ENCODE measurements at regions not wholly inside any gene's neighbourhood (a gene's known extent, or its start where the extent isn't known, plus 50 kb on each side); places are given as distances from the start of the nearest gene placed in this dataset.

DNA sequence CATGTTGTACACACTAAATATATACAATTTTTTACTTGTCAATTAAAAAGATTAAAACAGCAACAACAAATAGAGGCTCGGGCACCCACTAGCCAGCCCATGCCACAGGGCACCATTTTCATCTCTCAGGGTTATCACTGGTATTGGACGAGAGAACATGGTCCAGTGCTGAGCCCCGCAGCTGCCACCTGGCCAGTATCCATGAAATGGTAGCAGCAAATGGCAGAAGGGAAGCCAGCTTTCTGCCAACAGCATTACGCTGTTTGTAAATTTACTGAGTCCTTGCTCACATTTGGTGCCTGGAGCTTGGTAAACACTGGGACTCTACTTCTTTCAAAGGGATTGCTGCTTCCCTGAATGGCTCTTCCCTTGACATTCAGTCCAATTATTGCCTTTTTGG, 87.9 kb upstream of the WASF3 start:
- TF ChIP-seq, protein P1, sequence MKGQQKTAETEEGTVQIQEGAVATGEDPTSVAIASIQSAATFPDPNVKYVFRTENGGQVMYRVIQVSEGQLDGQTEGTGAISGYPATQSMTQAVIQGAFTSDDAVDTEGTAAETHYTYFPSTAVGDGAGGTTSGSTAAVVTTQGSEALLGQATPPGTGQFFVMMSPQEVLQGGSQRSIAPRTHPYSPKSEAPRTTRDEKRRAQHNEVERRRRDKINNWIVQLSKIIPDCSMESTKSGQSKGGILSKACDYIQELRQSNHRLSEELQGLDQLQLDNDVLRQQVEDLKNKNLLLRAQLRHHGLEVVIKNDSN (IDR thresholded peaks at IDR 0.05), result no peak
- TF ChIP-seq YY1 (IDR thresholded peaks at IDR 0.05; ENCODE audit: low read depth) (no peak), TAF1 (IDR thresholded peaks at IDR 0.05; ENCODE audit: low read depth) (no peak), NFIC (IDR thresholded peaks at IDR 0.05) (no peak), TEAD4 (IDR thresholded peaks at IDR 0.05) (no peak), EGR1 (IDR thresholded peaks at IDR 0.05) (no peak), CREB1 (IDR thresholded peaks at IDR 0.05; ENCODE audit: low read depth) (no peak)

GRCh38 chr13:26471807-26472206, 85.7 kb upstream of the WASF3 start:
- TF ChIP-seq CREB1 (IDR thresholded peaks at IDR 0.05; ENCODE audit: low read depth) (no peak), TCF12 (IDR thresholded peaks at IDR 0.05; ENCODE audit: low read depth) (no peak), NFIC (IDR thresholded peaks at IDR 0.05) (no peak), REST (IDR thresholded peaks at IDR 0.05; ENCODE audit: low read depth) (no peak), TAF1 (IDR thresholded peaks at IDR 0.05; ENCODE audit: low read depth) (no peak), ZBTB7A (IDR thresholded peaks at IDR 0.05; ENCODE audit: low read depth) (no peak)

GRCh38 chr13:26473571-26474230, 83.8 kb upstream of the WASF3 start:
- no peak for TF ChIP-seq CEBPB (IDR thresholded peaks at IDR 0.05)
- TF ChIP-seq RAD21 (IDR thresholded peaks at IDR 0.05; ENCODE audit: low read depth), result no peak

DNA sequence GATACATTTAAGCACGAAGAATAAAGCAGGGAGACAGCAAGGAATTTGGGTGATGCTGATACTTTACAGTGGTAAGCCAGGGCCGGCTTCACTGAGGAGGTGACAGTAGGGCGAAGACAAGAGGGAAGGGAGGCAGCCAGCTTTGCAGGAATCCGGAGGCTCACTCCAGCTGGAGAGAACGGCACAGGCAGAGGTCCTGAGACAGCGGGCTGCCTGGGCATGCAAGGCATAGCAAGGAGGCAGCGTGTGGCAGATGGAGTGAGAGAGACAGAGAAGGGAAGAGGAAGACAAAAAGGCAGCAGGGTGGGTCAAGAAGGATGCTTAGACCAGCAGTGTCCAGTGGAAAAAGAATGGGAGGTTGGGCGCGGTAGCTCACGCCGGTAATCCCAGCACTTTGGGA, 83.2 kb upstream of the WASF3 start:
- TF ChIP-seq EP300 (IDR thresholded peaks at IDR 0.05; ENCODE audit: borderline replicate concordance) (no peak), EGR1 (IDR thresholded peaks at IDR 0.05) (no peak), RAD21 (IDR thresholded peaks at IDR 0.05; ENCODE audit: low read depth) (no peak), MAX (IDR thresholded peaks at IDR 0.05) (no peak), YY1 (IDR thresholded peaks at IDR 0.05; ENCODE audit: low read depth) (no peak), CREB1 (IDR thresholded peaks at IDR 0.05; ENCODE audit: low read depth) (no peak), TCF12 (IDR thresholded peaks at IDR 0.05; ENCODE audit: low read depth) (no peak), NFIC (IDR thresholded peaks at IDR 0.05) (no peak), TEAD4 (IDR thresholded peaks at IDR 0.05) (no peak), CEBPB (IDR thresholded peaks at IDR 0.05) (no peak), FOXM1 (IDR thresholded peaks at IDR 0.05; ENCODE audit: borderline replicate concordance, low read depth) (no peak)
- TF ChIP-seq, protein P1 (IDR thresholded peaks at IDR 0.05), result no peak

DNA sequence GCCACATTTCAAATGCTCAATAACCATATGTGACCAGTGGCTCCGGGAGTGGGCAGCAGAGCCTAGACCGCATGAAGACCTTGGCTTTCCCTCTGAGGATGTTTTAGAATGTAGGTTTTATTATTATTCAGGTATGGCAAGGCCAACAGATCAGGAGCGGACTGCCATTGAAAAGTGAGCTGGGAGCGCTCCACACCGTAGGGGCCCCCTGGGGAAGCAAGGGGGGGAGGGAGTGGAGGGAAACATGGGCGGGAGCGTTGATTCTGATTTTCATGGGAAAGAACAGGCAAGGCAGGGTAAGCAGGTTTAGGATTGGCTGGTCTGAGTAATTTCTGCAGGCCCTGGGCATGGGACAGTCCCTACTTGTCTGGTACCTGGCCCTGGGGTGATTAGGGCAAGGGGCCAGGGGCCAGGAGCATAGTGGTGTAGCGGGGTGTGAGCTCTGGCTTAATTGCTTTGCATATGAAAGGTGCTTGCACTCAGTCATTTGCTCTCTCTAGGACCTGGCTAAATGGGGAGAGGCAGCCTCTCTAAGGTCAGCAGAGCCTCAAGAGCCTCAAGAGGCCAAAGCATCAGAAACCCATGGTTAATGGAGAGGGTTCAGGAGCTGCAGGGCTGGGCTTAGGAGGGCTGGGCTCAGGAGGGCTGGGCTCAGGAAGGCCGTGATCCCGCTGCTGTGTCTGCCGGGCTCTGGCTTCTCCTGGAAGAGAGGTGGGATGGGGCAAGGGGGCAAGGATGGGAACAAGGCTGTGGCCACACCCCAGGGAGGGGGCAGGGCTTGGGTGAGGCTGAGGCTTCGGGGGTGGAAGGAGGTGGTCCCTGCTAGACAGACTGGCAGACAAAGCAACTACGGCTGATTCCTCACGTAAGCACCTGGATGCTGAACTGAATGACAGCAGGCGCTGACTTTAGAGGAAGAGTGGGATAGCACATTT, 82.0 kb upstream of the WASF3 start:
- TF ChIP-seq RAD21 (IDR thresholded peaks at IDR 0.05; ENCODE audit: low read depth), result no peak
- TF ChIP-seq MAX (IDR thresholded peaks at IDR 0.05), result no peak
- TF ChIP-seq EP300 (IDR thresholded peaks at IDR 0.05; ENCODE audit: borderline replicate concordance), result no peak
- no peak for TF ChIP-seq CREB1 (IDR thresholded peaks at IDR 0.05; ENCODE audit: low read depth)
- no peak for TF ChIP-seq REST (IDR thresholded peaks at IDR 0.05; ENCODE audit: low read depth)
- no peak for TF ChIP-seq NFIC (IDR thresholded peaks at IDR 0.05)

DNA sequence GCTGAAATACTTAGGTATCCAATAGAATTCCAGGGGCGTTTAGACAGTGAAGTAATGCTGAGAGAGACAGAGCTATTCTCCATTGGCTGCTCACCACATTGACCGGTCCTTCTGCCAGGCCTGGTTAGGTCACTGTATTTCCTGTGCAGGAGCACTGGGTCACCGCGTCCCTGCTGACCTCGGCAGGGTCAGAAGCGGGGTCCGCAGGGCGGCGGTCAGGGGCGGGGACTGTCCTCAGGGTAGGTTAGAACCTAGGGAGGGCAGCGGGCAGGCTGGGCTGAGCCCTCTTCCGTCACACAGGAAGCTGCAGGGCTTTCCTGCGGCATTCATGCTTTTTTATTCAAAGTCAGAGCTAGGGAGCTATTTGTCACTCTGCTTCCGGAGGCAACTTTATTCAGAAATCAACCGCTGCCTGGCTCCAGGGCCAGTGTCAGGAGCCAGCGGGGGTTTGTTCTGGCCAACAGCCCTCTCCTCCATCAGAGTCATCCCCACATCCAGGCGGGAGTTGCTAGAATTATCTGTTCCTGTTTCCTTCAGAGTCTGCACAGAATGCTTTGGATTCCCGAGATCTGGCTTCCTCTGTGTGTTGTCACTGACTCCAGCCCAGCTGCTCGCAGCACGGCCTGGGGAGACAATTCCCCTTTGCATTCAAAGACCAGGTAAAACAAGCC, 81.2 kb upstream of the WASF3 start:
- TF ChIP-seq REST (IDR thresholded peaks at IDR 0.05; ENCODE audit: low read depth) (no peak), EP300 (IDR thresholded peaks at IDR 0.05; ENCODE audit: borderline replicate concordance) (no peak), EGR1 (IDR thresholded peaks at IDR 0.05) (no peak), FOXM1 (IDR thresholded peaks at IDR 0.05; ENCODE audit: borderline replicate concordance, low read depth) (no peak)

All from Ishikawa (cell line).